ENCODE measurements at regions not wholly inside any gene's neighbourhood (a gene's known extent, or its start where the extent isn't known, plus 50 kb on each side); places are given as distances from the start of the nearest gene placed in this dataset.

DNA sequence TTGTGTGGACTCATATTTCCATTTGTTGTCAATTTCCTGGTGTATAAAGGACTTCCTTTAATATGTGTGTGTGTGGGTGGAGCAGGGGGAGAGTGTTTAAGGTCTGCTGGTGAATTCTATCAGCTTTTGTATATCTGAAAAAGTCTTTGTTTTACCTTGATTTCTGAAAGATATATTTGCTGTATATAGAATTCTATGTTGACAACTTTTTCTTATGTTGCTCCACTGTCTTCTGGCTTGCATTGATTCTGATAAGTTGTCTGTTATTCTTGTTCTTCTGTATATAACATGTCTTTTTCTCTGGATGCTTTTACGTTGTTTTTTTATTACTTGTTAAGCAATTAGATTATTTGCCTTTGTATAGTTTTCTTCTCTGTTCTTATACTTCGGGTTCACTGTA is 90.0 kb upstream of the CEP162 start:
- Histone ChIP-seq H3K9me2 (replicated peaks; ENCODE audit: control insufficient read depth, low read length) (no peaks in the 10 kb centered on the region), H3K4me2 (ENCODE audit: low read length) (no peak overlapping the region), H3F3A (ENCODE audit: control insufficient read depth, insufficient read depth) (no peaks in the 10 kb centered on the region), H3K27ac (ENCODE audit: low read depth, low read length) (no peak overlapping the region), H3K36me3 (ENCODE audit: control insufficient read depth, low read length) (no peaks in the 10 kb centered on the region), H3K9me3 (ENCODE audit: control insufficient read depth, insufficient read depth, low read length) (no peaks in the 10 kb centered on the region), H3K4me1 (ENCODE audit: control insufficient read depth, low read length) (no peaks in the 10 kb centered on the region), H4K20me1 (ENCODE audit: control insufficient read depth, insufficient read depth, low read depth, low read length) (no peaks in the 10 kb centered on the region), H3K79me2 (ENCODE audit: control insufficient read depth, low read length) (no peaks in the 10 kb centered on the region), H3K27me3 (ENCODE audit: control insufficient read depth, low read length) (no peaks in the 10 kb centered on the region), H3K4me3 (ENCODE audit: low read length) (no peak overlapping the region)
- TF ChIP-seq, protein P1, sequence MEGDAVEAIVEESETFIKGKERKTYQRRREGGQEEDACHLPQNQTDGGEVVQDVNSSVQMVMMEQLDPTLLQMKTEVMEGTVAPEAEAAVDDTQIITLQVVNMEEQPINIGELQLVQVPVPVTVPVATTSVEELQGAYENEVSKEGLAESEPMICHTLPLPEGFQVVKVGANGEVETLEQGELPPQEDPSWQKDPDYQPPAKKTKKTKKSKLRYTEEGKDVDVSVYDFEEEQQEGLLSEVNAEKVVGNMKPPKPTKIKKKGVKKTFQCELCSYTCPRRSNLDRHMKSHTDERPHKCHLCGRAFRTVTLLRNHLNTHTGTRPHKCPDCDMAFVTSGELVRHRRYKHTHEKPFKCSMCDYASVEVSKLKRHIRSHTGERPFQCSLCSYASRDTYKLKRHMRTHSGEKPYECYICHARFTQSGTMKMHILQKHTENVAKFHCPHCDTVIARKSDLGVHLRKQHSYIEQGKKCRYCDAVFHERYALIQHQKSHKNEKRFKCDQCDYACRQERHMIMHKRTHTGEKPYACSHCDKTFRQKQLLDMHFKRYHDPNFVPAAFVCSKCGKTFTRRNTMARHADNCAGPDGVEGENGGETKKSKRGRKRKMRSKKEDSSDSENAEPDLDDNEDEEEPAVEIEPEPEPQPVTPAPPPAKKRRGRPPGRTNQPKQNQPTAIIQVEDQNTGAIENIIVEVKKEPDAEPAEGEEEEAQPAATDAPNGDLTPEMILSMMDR (IDR thresholded peaks at IDR 0.05; ENCODE audit: low read depth, low read length, poor library complexity, severe bottlenecking), result no peak
- no peak for TF ChIP-seq EZH2phosphoT487 (IDR thresholded peaks at IDR 0.05; ENCODE audit: borderline replicate concordance, low read length)

DNA sequence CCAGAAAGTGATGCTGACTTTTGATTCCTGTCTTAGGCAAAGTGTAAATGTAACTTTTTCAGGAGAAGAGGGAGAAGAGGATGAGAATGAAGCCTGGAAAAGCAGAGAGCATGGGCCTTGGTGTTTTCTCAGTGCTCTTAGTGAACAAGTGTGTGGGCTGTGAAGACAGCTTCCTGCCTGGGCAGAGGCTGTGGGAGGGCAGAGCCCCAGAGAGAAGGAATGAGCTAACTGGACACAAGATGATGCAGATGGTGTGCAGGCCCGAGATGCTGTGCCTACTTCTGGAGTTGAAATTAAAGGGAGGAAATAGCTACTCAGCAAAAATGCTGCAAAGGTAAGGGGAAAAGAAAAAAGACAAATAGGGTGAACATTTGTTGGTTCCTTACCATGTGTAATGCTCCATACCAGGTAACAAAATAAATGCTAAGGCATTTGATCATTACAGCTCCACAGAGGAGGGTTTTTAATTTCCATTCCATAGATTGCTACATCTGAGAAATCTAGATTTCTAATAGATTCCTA is 87.0 kb upstream of the CEP162 start:
- Histone ChIP-seq H3F3A (ENCODE audit: control insufficient read depth, insufficient read depth) (no peaks in the 10 kb centered on the region), H3K9me3 (ENCODE audit: control insufficient read depth, insufficient read depth, low read length) (no peaks in the 10 kb centered on the region; the same call in 1 of the 2 replicates), H3K4me1 (ENCODE audit: control insufficient read depth, low read length) (no peaks in the 10 kb centered on the region), H3K4me3 (ENCODE audit: low read length) (no peak overlapping the region), H3K36me3 (ENCODE audit: control insufficient read depth, low read length) (no peaks in the 10 kb centered on the region), H3K9me2 (replicated peaks; ENCODE audit: control insufficient read depth, low read length) (no peaks in the 10 kb centered on the region), H3K4me2 (ENCODE audit: low read length) (no peak overlapping the region), H3K27ac (ENCODE audit: low read depth, low read length) (no peak overlapping the region), H3K27me3 (ENCODE audit: control insufficient read depth, low read length) (no peaks in the 10 kb centered on the region), H4K20me1 (ENCODE audit: control insufficient read depth, insufficient read depth, low read depth, low read length) (no peaks in the 10 kb centered on the region), H3K79me2 (ENCODE audit: control insufficient read depth, low read length) (no peaks in the 10 kb centered on the region)
- TF ChIP-seq, protein P1 (IDR thresholded peaks at IDR 0.05; ENCODE audit: low read depth, low read length, poor library complexity, severe bottlenecking), result no peak
- no peak for TF ChIP-seq EZH2phosphoT487 (IDR thresholded peaks at IDR 0.05; ENCODE audit: borderline replicate concordance, low read length)

DNA sequence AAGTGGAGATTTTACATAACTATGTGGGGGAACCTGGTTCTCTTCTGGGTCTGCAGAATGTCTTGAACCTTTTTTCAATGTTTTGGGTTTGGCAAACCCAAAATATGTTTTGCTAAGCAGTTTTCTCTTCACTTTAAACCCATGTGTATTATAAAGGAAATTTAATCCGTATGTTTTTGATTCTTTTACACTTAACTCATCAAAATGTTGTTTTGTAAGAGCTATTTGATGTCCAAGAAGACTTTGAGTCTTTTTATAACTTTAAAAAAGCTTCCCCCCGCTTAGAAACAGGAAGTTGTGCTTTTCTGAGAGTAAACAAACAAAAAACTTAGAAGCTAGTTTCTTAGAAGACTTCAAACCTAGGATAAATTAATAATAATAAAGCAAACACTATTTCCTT is 81.9 kb upstream of the CEP162 start:
- TF ChIP-seq, protein P1 (IDR thresholded peaks at IDR 0.05; ENCODE audit: low read depth, low read length, poor library complexity, severe bottlenecking), result no peak
- TF ChIP-seq EZH2phosphoT487 (IDR thresholded peaks at IDR 0.05; ENCODE audit: borderline replicate concordance, low read length), result no peak
- Histone ChIP-seq H3K9me2 (replicated peaks; ENCODE audit: control insufficient read depth, low read length) (no peaks in the 10 kb centered on the region), H3K27ac (ENCODE audit: low read depth, low read length) (no peak overlapping the region)

More for the DNA sequence above, 81.9 kb upstream of the CEP162 start:
- Histone ChIP-seq H3K4me2 (ENCODE audit: low read length) (no peak overlapping the region), H3F3A (ENCODE audit: control insufficient read depth, insufficient read depth) (no peaks in the 10 kb centered on the region), H3K79me2 (ENCODE audit: control insufficient read depth, low read length) (no peaks in the 10 kb centered on the region), H3K36me3 (ENCODE audit: control insufficient read depth, low read length) (no peaks in the 10 kb centered on the region), H3K9me3 (ENCODE audit: control insufficient read depth, insufficient read depth, low read length) (no peaks in the 10 kb centered on the region; the same call in 1 of the 2 replicates), H3K4me1 (ENCODE audit: control insufficient read depth, low read length) (no peaks in the 10 kb centered on the region), H3K4me3 (ENCODE audit: low read length) (no peak overlapping the region), H3K27me3 (ENCODE audit: control insufficient read depth, low read length) (no peaks in the 10 kb centered on the region), H4K20me1 (ENCODE audit: control insufficient read depth, insufficient read depth, low read depth, low read length) (no peaks in the 10 kb centered on the region)
